GM12872 (cell line): ENCODE measurements at regions not wholly inside any gene's neighbourhood (a gene's known extent, or its start where the extent isn't known, plus 50 kb on each side); places are given as distances from the start of the nearest gene placed in this dataset.

Experiments
- CTCF ChIP-seq: IDR thresholded peaks from 3 replicates; pipeline ENCODE4 v1.5.1; 2011; ENCODE audit warnings: low read depth, mild to moderate bottlenecking, low read length, moderate library complexity; ENCODE audit not compliant: insufficient read depth

- TF ChIP-seq CTCF: no peak
Observed at GRCh38 chr1:224525411-224526040, 90.6 kb upstream of the CNIH3 start.

- TF ChIP-seq CTCF: no peak
Observed at GRCh38 chr1:224526771-224527170, 89.3 kb upstream of the CNIH3 start.

GRCh38 chr1:224528900-224529299 is 87.2 kb upstream of the CNIH3 start:
- TF ChIP-seq CTCF: no peak

GRCh38 chr1:224529844-224530243 is 86.3 kb upstream of the CNIH3 start:
- no peak for TF ChIP-seq CTCF

GRCh38 chr1:224533517-224533916 is 82.6 kb upstream of the CNIH3 start:
- TF ChIP-seq CTCF: no peak

- no peak for TF ChIP-seq CTCF
Observed at GRCh38 chr1:224534731-224535130, 81.4 kb upstream of the CNIH3 start.

- no peak for TF ChIP-seq CTCF
Observed at GRCh38 chr1:224535641-224536040, 80.5 kb upstream of the CNIH3 start.
